H9 (cell line): ENCODE measurements at regions not wholly inside any gene's neighbourhood (a gene's known extent, or its start where the extent isn't known, plus 50 kb on each side); places are given as distances from the start of the nearest gene placed in this dataset.

ENCODE experiments used
- DNase-seq: peaks from one replicate; pipeline ENCODE4 v3.0.0-alpha.2; 2017
- H2AFZ ChIP-seq: one replicate; pipeline ENCODE4 v1.6.1; 2013; ENCODE audit warnings: mild to moderate bottlenecking, low read length, control low read depth, moderate library complexity
- H2AK5ac ChIP-seq: 2 replicates; pipeline ENCODE4 v1.6.1; 2013; ENCODE audit warnings: low read length, control low read depth, mixed read lengths; ENCODE audit not compliant: insufficient read length
- H2BK120ac ChIP-seq: one replicate; pipeline ENCODE4 v1.6.1; 2013; ENCODE audit warnings: low read depth, mild to moderate bottlenecking, low read length, control low read depth, inconsistent platforms; ENCODE audit not compliant: poor library complexity, severe bottlenecking
- H2BK12ac ChIP-seq: 2 replicates; pipeline ENCODE4 v1.6.1; 2013; ENCODE audit warnings: low read length, control low read depth, mixed read lengths, low read depth; ENCODE audit not compliant: insufficient read length
- H2BK15ac ChIP-seq: 2 replicates; pipeline ENCODE4 v1.6.1; 2013; ENCODE audit warnings: low read depth, low read length, control low read depth
- H2BK20ac ChIP-seq: one replicate; pipeline ENCODE4 v1.6.1; 2013; ENCODE audit warnings: low read depth, mild to moderate bottlenecking, low read length, control low read depth, inconsistent platforms; ENCODE audit not compliant: poor library complexity, severe bottlenecking
- H2BK5ac ChIP-seq: 2 replicates; pipeline ENCODE4 v1.6.1; 2013; ENCODE audit warnings: low read length, control low read depth, mixed read lengths; ENCODE audit not compliant: insufficient read length
- H3K14ac ChIP-seq: 2 replicates; pipeline ENCODE4 v1.6.1; 2013; ENCODE audit warnings: low read length, control low read depth; ENCODE audit not compliant: insufficient read depth
- H3K18ac ChIP-seq: 2 replicates; pipeline ENCODE4 v1.6.1; 2013; ENCODE audit warnings: low read depth, mild to moderate bottlenecking, mixed read lengths, low read length, control low read depth; ENCODE audit not compliant: insufficient read length
- H3K23ac ChIP-seq: 2 replicates; pipeline ENCODE4 v1.6.1; 2013; ENCODE audit warnings: low read length, control low read depth, mixed read lengths, low read depth; ENCODE audit not compliant: insufficient read length
- H3K23me2 ChIP-seq: 2 replicates; pipeline ENCODE4 v1.6.1; 2013; ENCODE audit warnings: low read depth, mild to moderate bottlenecking, mixed read lengths, low read length, control low read depth; ENCODE audit not compliant: insufficient read length, poor library complexity, severe bottlenecking
- H3K27ac ChIP-seq: 2 replicates; pipeline ENCODE4 v1.5.1; 2013; ENCODE audit warnings: low read length, control low read depth, mixed read lengths, low read depth; ENCODE audit not compliant: insufficient read length
- H3K27me3 ChIP-seq: 2 replicates; pipeline ENCODE4 v1.6.1; 2013; ENCODE audit warnings: low read length, control low read depth, inconsistent platforms; ENCODE audit not compliant: insufficient read depth
- H3K4ac ChIP-seq: 2 replicates; pipeline ENCODE4 v1.6.1; 2013; ENCODE audit warnings: low read depth, mild to moderate bottlenecking, control low read depth, inconsistent platforms, low read length, moderate library complexity
- H3K4me1 ChIP-seq: 2 replicates; pipeline ENCODE4 v1.6.1; 2013; ENCODE audit warnings: low read length, control low read depth, inconsistent platforms; ENCODE audit not compliant: insufficient read depth
- H3K4me2 ChIP-seq: 2 replicates; pipeline ENCODE4 v1.6.1; 2013; ENCODE audit warnings: low read length, control low read depth, mixed read lengths; ENCODE audit not compliant: insufficient read length, insufficient read depth
- H3K56ac ChIP-seq: 2 replicates; pipeline ENCODE4 v1.6.1; 2013; ENCODE audit warnings: low read depth, mild to moderate bottlenecking, mixed read lengths, low read length, control low read depth; ENCODE audit not compliant: insufficient read length
- H3K79me1 ChIP-seq: 2 replicates; pipeline ENCODE4 v1.6.1; 2013; ENCODE audit warnings: low read depth, mild to moderate bottlenecking, moderate library complexity, low read length, control low read depth, inconsistent platforms; ENCODE audit not compliant: insufficient read depth, poor library complexity, severe bottlenecking
- H3K79me2 ChIP-seq: 2 replicates; pipeline ENCODE4 v1.6.1; 2013; ENCODE audit warnings: low read length, control low read depth, inconsistent platforms; ENCODE audit not compliant: insufficient read depth
- H3K9ac ChIP-seq: 2 replicates; pipeline ENCODE4 v1.6.1; 2013; ENCODE audit warnings: low read length, control low read depth, mixed read lengths; ENCODE audit not compliant: insufficient read length; ENCODE audit errors: extremely low read depth
- H3K9me3 ChIP-seq: one replicate; pipeline ENCODE4 v1.6.1; 2013; ENCODE audit warnings: low read depth, low read length, inconsistent platforms; ENCODE audit not compliant: control insufficient read depth
- H3T11ph ChIP-seq: one replicate; pipeline ENCODE4 v1.6.1; 2013; ENCODE audit warnings: mild to moderate bottlenecking, low read length, control low read depth, inconsistent platforms
- H4K20me1 ChIP-seq: one replicate; pipeline ENCODE4 v1.6.1; 2013; ENCODE audit not compliant: control insufficient read depth, insufficient read length, insufficient read depth
- H4K5ac ChIP-seq: 2 replicates; pipeline ENCODE4 v1.6.1; 2013; ENCODE audit warnings: low read depth, mild to moderate bottlenecking, mixed read lengths, low read length, control low read depth; ENCODE audit not compliant: insufficient read length
- H4K8ac ChIP-seq: replicated peaks from 2 replicates; pipeline ENCODE4 v1.6.1; 2013; ENCODE audit warnings: low read length, control low read depth, mixed read lengths, low read depth; ENCODE audit not compliant: insufficient read length
- H4K91ac ChIP-seq: 2 replicates; pipeline ENCODE4 v1.6.1; 2013; ENCODE audit warnings: low read depth, mild to moderate bottlenecking, moderate library complexity, mixed read lengths, low read length, control low read depth; ENCODE audit not compliant: insufficient read length
- H3K27ac Mint-ChIP-seq, 3 experiments: 2 replicates in 2 of 3; 3 replicates in 1 of 3; pipeline ENCODE4 v1.8.0; 2020 to 2021; ENCODE audit warnings: mixed read lengths in 3 of 3, mild to moderate bottlenecking in 1 of 3, moderate library complexity in 1 of 3
- H3K27me3 Mint-ChIP-seq: 2 replicates; pipeline ENCODE4 v1.8.0; 2021; ENCODE audit warnings: low read depth, mild to moderate bottlenecking, moderate library complexity, mixed read lengths
- H3K36me3 Mint-ChIP-seq, 3 experiments: 2 replicates in 2 of 3; 3 replicates in 1 of 3; pipeline ENCODE4 v1.8.0; 2020 to 2021; ENCODE audit warnings: low read depth in 3 of 3, mixed read lengths in 3 of 3; ENCODE audit not compliant: insufficient read depth in 1 of 3
- H3K4me1 Mint-ChIP-seq, 2 experiments: 2 replicates each; pipeline ENCODE4 v1.8.0; 2020; ENCODE audit warnings: mixed read lengths in 2 of 2
- H3K4me3 Mint-ChIP-seq, 2 experiments: 2 replicates in 1 of 2; 3 replicates in 1 of 2; pipeline ENCODE4 v1.8.0; 2020 to 2021; ENCODE audit warnings: mild to moderate bottlenecking in 2 of 2, mixed read lengths in 2 of 2, moderate library complexity in 1 of 2
- H3K9me3 Mint-ChIP-seq, 2 experiments: 2 replicates in 1 of 2; 3 replicates in 1 of 2; pipeline ENCODE4 v1.8.0; 2020; ENCODE audit warnings: mild to moderate bottlenecking in 2 of 2, mixed read lengths in 2 of 2, moderate library complexity in 1 of 2
- CTCF ChIP-seq: fragments of 200-600 bp; sonication (generic); conservative IDR thresholded peaks from 3 replicates; pipeline ENCODE4 v1.8.0; 2021; ENCODE audit warnings: antibody characterized with exemption, mild to moderate bottlenecking
- WGBS: extraction: QIAGEN DNeasy Blood & Tissue Kit; methylation state at CpG from one replicate; pipeline ENCODE4 v1.1.7; 2013; ENCODE audit warnings: missing lambda C conversion rate, low lambda C conversion rate, mixed read lengths; ENCODE audit not compliant: insufficient read length; ENCODE audit errors: extremely low coverage; 5-methylcytosine and 5-hydroxymethylcytosine counted together

GRCh38 chr16:72372087-72373045 lies 200.4 kb upstream of the PMFBP1 start:
- no peaks in the 10 kb centered on the region for H4K20me1 ChIP-seq
- H3K27me3 Mint-ChIP-seq: no peaks in the 10 kb centered on the region
- no peak overlapping the region for H2BK12ac ChIP-seq
- no peak overlapping the region for H2BK5ac ChIP-seq
- no peaks in the 10 kb centered on the region for H3K27me3 ChIP-seq
- H3K18ac ChIP-seq: no peak overlapping the region
- H3K4ac ChIP-seq: no peak overlapping the region
- H3K56ac ChIP-seq: no peak overlapping the region
- no peak overlapping the region for H3K9ac ChIP-seq
- H4K8ac ChIP-seq: no peak overlapping the region
- H3K4me2 ChIP-seq: no peak overlapping the region
- no peaks in the 10 kb centered on the region for H3K9me3 Mint-ChIP-seq
- no CpG with 5 or more reads among the region's 15 CpGs for WGBS
- H4K5ac ChIP-seq: no peak overlapping the region
- no peak overlapping the region for H2BK15ac ChIP-seq
- H3K27ac ChIP-seq: no peak overlapping the region
- no peak for DNase-seq
- no peak for TF ChIP-seq CTCF
- H2AK5ac ChIP-seq: no peak overlapping the region
- H2BK20ac ChIP-seq: no peak overlapping the region
- H3T11ph ChIP-seq: no peak overlapping the region
- H3K23ac ChIP-seq: no peak overlapping the region
- peak overlapping the region in 2 of 3 experiments; percentile 27 to 94; a peak in 4 of 7 replicates for H3K27ac Mint-ChIP-seq
- H3K79me1 ChIP-seq: no peaks in the 10 kb centered on the region
- H3K36me3 Mint-ChIP-seq: no peaks in the 10 kb centered on the region
- H3K23me2 ChIP-seq: no peaks in the 10 kb centered on the region
- peaks cover 44 to 47% of the 10 kb centered on the region in 2 experiments for H3K4me1 Mint-ChIP-seq
- H4K91ac ChIP-seq: no peak overlapping the region
- no peaks in the 10 kb centered on the region for H3K9me3 ChIP-seq
- no peaks in the 10 kb centered on the region for H3K79me2 ChIP-seq
- H3K14ac ChIP-seq: no peak overlapping the region
- no peaks in the 10 kb centered on the region; the same call in none of the 2 replicates for H3K4me1 ChIP-seq
- H2BK120ac ChIP-seq: no peak overlapping the region
- no peak overlapping the region for H2AFZ ChIP-seq
- no peak overlapping the region for H3K4me3 Mint-ChIP-seq
